GM23248 (cell line): ENCODE measurements at regions not wholly inside any gene's neighbourhood (a gene's known extent, or its start where the extent isn't known, plus 50 kb on each side); places are given as distances from the start of the nearest gene placed in this dataset.

Experiments used
- DNase-seq: peaks from one replicate; pipeline ENCODE4 v3.0.0-alpha.2; 2015
- H2AFZ ChIP-seq: fragments of 200-600 bp; sonication (generic); 2 replicates; pipeline ENCODE4 v1.6.1; 2016; ENCODE audit warnings: antibody characterized with exemption
- H3F3A ChIP-seq: fragments of 200-600 bp; sonication (generic); 2 replicates; pipeline ENCODE4 v1.6.1; 2016; ENCODE audit warnings: mild to moderate bottlenecking, antibody characterized with exemption, mixed run types; ENCODE audit not compliant: insufficient read depth
- H3K27ac ChIP-seq: fragments of 200-600 bp; sonication (generic); 2 replicates; pipeline ENCODE4 v1.5.1; 2016; ENCODE audit warnings: mild to moderate bottlenecking
- H3K27me3 ChIP-seq: fragments of 200-600 bp; sonication (generic); replicated peaks from 2 replicates; pipeline ENCODE4 v1.6.1; 2016; ENCODE audit warnings: mild to moderate bottlenecking; ENCODE audit not compliant: insufficient read depth
- H3K36me3 ChIP-seq: fragments of 200-600 bp; sonication (generic); 2 replicates; pipeline ENCODE4 v1.6.1; 2016; ENCODE audit warnings: low read depth, mild to moderate bottlenecking
- H3K4me1 ChIP-seq: fragments of 200-600 bp; sonication (generic); 2 replicates; pipeline ENCODE4 v1.6.1; 2016; ENCODE audit warnings: mild to moderate bottlenecking; ENCODE audit not compliant: insufficient read depth
- H3K4me2 ChIP-seq: fragments of 200-600 bp; sonication (generic); one replicate; pipeline ENCODE4 v1.6.1; 2016; ENCODE audit warnings: mild to moderate bottlenecking; ENCODE audit not compliant: unreplicated experiment
- H3K4me3 ChIP-seq: fragments of 200-600 bp; sonication (generic); 2 replicates; pipeline ENCODE4 v1.5.1; 2016; ENCODE audit warnings: mild to moderate bottlenecking
- H3K79me2 ChIP-seq: fragments of 200-600 bp; sonication (generic); 2 replicates; pipeline ENCODE4 v1.6.1; 2016; ENCODE audit warnings: mild to moderate bottlenecking; ENCODE audit not compliant: insufficient read depth
- H3K9ac ChIP-seq: fragments of 200-600 bp; sonication (generic); 2 replicates; pipeline ENCODE4 v1.6.1; 2016; ENCODE audit warnings: mild to moderate bottlenecking
- H3K9me2 ChIP-seq: fragments of 200-600 bp; sonication (generic); 2 replicates; pipeline ENCODE4 v1.6.1; 2016; ENCODE audit warnings: mixed run types, mild to moderate bottlenecking, moderate library complexity; ENCODE audit not compliant: insufficient read depth
- H3K9me3 ChIP-seq: fragments of 200-600 bp; sonication (generic); one replicate; pipeline ENCODE4 v1.6.1; 2017; ENCODE audit warnings: low read depth
- H4K20me1 ChIP-seq: fragments of 200-600 bp; sonication (generic); 2 replicates; pipeline ENCODE4 v1.6.0; 2016; ENCODE audit not compliant: insufficient read depth
- EZH2 ChIP-seq: fragments of 200-600 bp; sonication (generic); IDR thresholded peaks from 2 replicates; pipeline ENCODE4 v1.6.1; 2018; ENCODE audit warnings: antibody characterized with exemption, mild to moderate bottlenecking; ENCODE audit not compliant: insufficient read depth, poor library complexity, severe bottlenecking
- EZH2phosphoT487 ChIP-seq: fragments of 200-600 bp; sonication (generic); IDR thresholded peaks from 2 replicates; pipeline ENCODE4 v1.6.1; 2018; ENCODE audit warnings: antibody characterized with exemption, moderate library complexity, mild to moderate bottlenecking, low read depth; ENCODE audit not compliant: insufficient read depth
- WGBS, 2 experiments: methylation state at CpG; one replicate each; pipeline ENCODE4 v1.1.6; 2015 to 2017; ENCODE audit warnings: low lambda C conversion rate in 2 of 2, low coverage in 1 of 2; ENCODE audit errors: missing lambda C conversion rate in 2 of 2; 5-methylcytosine and 5-hydroxymethylcytosine counted together
- in situ Hi-C: fragments of 300-500 bp; cut with MboI; formaldehyde crosslinking; loops from 2 replicates; pipeline ENCODE4 v1.15.0; 2020

- no peaks in the 10 kb centered on the region for H3K36me3 ChIP-seq
- H2AFZ ChIP-seq = no peak overlapping the region
- H3K9me3 ChIP-seq = no peaks in the 10 kb centered on the region
- peak overlapping the region; percentile 45 for H3K4me2 ChIP-seq
- H3F3A ChIP-seq = peaks cover 17% of the 10 kb centered on the region
- WGBS, 2 experiments = 79 to 84% methylated on average over 9 of the region's 9 CpGs
- H4K20me1 ChIP-seq = no peaks in the 10 kb centered on the region
- no peaks in the 10 kb centered on the region for H3K9me2 ChIP-seq
- H3K4me1 ChIP-seq = peaks cover 27% of the 10 kb centered on the region
- H3K27me3 ChIP-seq = no peaks in the 10 kb centered on the region
- no peak overlapping the region for H3K4me3 ChIP-seq
- peak overlapping the region; percentile 68 for H3K27ac ChIP-seq
- in situ Hi-C loops = no loop called here
- TF ChIP-seq EZH2phosphoT487 (no peak), EZH2 (no peak)
- H3K79me2 ChIP-seq = no peaks in the 10 kb centered on the region
- H3K9ac ChIP-seq = 0 out of 2 replicates have a peak overlapping the region, but pooled peaks have one; percentile 16
- DNase-seq = peak; percentile 77
Measured at GRCh38 chr4:153988492-153989363, 199.8 kb upstream of the SFRP2 start.

GRCh38 chr4:153987291-153987690 lies 198.4 kb upstream of the SFRP2 start:
- DNase-seq = peak; percentile 82
- Histone ChIP-seq H2AFZ (peak overlapping the region; percentile 33), H3F3A (peaks cover 17% of the 10 kb centered on the region), H3K4me3 (peak overlapping the region; percentile 6; the same call in 1 of the 2 replicates), H3K4me1 (peaks cover 27% of the 10 kb centered on the region), H3K27ac (peak overlapping the region; percentile 68), H3K4me2 (peak overlapping the region; percentile 45), H3K9me2 (no peaks in the 10 kb centered on the region), H4K20me1 (no peaks in the 10 kb centered on the region), H3K79me2 (no peaks in the 10 kb centered on the region), H3K9me3 (no peaks in the 10 kb centered on the region), H3K36me3 (no peaks in the 10 kb centered on the region), H3K27me3 (no peaks in the 10 kb centered on the region), H3K9ac (peak overlapping the region; percentile 35)
- in situ Hi-C loops = no loop called here
- WGBS, 2 experiments = 3 to 9% methylated on average over 1 of the region's 1 CpG
- TF ChIP-seq EZH2phosphoT487 (no peak), EZH2 (no peak)

- Histone ChIP-seq H3K9me2 (no peaks in the 10 kb centered on the region), H3K27ac (no peak overlapping the region), H4K20me1 (no peaks in the 10 kb centered on the region), H3K36me3 (no peaks in the 10 kb centered on the region), H3K9me3 (no peaks in the 10 kb centered on the region), H3K27me3 (no peaks in the 10 kb centered on the region), H3K79me2 (no peaks in the 10 kb centered on the region), H3K4me3 (no peak overlapping the region), H2AFZ (0 out of 2 replicates have a peak overlapping the region, but pooled peaks have one; percentile 16), H3K4me1 (peaks cover 3% of the 10 kb centered on the region; the same call in 1 of the 2 replicates), H3K4me2 (no peak overlapping the region), H3F3A (no peaks in the 10 kb centered on the region), H3K9ac (no peak overlapping the region)
- peak; percentile 27 for DNase-seq
- TF ChIP-seq EZH2phosphoT487 (no peak), EZH2 (no peak)
- in situ Hi-C loops = no loop called here
Measured at GRCh38 chr4:153976954-153977353, 188.1 kb upstream of the SFRP2 start.

GRCh38 chr4:153974452-153974851 lies 185.6 kb upstream of the SFRP2 start:
- in situ Hi-C loops = no loop called here
- H3K4me1 ChIP-seq = peaks cover 3% of the 10 kb centered on the region; the same call in 1 of the 2 replicates
- no peaks in the 10 kb centered on the region for H3K27me3 ChIP-seq
- no peaks in the 10 kb centered on the region for H3K79me2 ChIP-seq
- H3F3A ChIP-seq = no peaks in the 10 kb centered on the region
- DNase-seq = no peak
- no peak overlapping the region for H3K9ac ChIP-seq
- H3K9me3 ChIP-seq = no peaks in the 10 kb centered on the region
- no peaks in the 10 kb centered on the region for H3K9me2 ChIP-seq
- H3K4me2 ChIP-seq = no peak overlapping the region
- H2AFZ ChIP-seq = no peak overlapping the region
- no peak for TF ChIP-seq EZH2
- no peak for TF ChIP-seq EZH2phosphoT487
- H3K27ac ChIP-seq = no peak overlapping the region
- no peak overlapping the region for H3K4me3 ChIP-seq
- no peaks in the 10 kb centered on the region for H4K20me1 ChIP-seq
- H3K36me3 ChIP-seq = no peaks in the 10 kb centered on the region
- WGBS, 2 experiments = 82 to 83% methylated on average over 1 of the region's 1 CpG
